Hepatocyte (in vitro differentiated cells): ENCODE measurements at regions not wholly inside any gene's neighbourhood (a gene's known extent, or its start where the extent isn't known, plus 50 kb on each side); places are given as distances from the start of the nearest gene placed in this dataset.

Experiments
- CTCF ChIP-seq: fragments of 200-600 bp; sonication (generic); IDR thresholded peaks from 2 replicates; pipeline ENCODE4 v1.5.1; 2016; ENCODE audit warnings: antibody characterized with exemption, mild to moderate bottlenecking; ENCODE audit not compliant: poor library complexity
- EZH2 ChIP-seq: fragments of 200-600 bp; sonication (generic); IDR thresholded peaks from 2 replicates; pipeline ENCODE4 v1.6.1; 2016; ENCODE audit warnings: antibody characterized with exemption, mild to moderate bottlenecking, borderline replicate concordance
- EZH2phosphoT487 ChIP-seq: fragments of 200-600 bp; sonication (generic); IDR thresholded peaks from one replicate; pipeline ENCODE4 v1.6.1; 2018; ENCODE audit warnings: antibody characterized with exemption, mild to moderate bottlenecking, low read depth, moderate library complexity; ENCODE audit not compliant: unreplicated experiment, severe bottlenecking

GRCh38 chr21:24171736-24172135 is 1435.5 kb downstream of the MRPL39 start:
- TF ChIP-seq EZH2phosphoT487 (no peak), CTCF (no peak), EZH2 (no peak)
